GM18507 (cell line): ENCODE measurements at regions not wholly inside any gene's neighbourhood (a gene's known extent, or its start where the extent isn't known, plus 50 kb on each side); places are given as distances from the start of the nearest gene placed in this dataset.
"Not testable (repeated sequence)": the region's sequence is repeated elsewhere in the genome, so short reads cannot be mapped to it uniquely, and the experiment has no call there.

Experiments
- DNase-seq: peaks from one replicate; pipeline ENCODE4 v3.0.0; 2011; ENCODE audit warnings: low read depth; ENCODE audit not compliant: insufficient read length; ENCODE audit errors: extremely low spot score
- FAIRE-seq: peaks from 2 replicates; lab custom pipeline; 2011; peaks lifted over from hg19 to GRCh38; lab: Jason Lieb, UNC

DNA sequence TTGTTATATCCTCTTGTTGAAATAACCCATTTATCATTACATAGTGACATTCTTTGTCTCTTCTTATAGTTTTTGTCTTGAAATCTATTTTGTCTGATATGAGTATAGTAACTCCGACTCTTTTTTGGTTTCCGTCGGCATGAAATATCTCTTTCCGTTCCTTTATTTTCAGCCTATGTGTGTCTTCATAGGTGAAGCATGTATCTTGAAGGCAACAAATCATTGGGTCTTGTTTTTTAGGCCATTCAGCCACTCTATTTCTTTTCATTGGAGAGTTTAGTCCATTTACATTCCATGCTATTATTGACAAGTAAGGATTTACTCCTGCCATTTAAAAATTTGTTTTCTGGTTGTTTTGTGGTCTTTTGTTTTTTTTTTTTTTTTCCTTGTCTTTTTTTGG is 441.9 kb upstream of the KAZN start:
- FAIRE-seq (no peak), DNase-seq (no peak)

DNA sequence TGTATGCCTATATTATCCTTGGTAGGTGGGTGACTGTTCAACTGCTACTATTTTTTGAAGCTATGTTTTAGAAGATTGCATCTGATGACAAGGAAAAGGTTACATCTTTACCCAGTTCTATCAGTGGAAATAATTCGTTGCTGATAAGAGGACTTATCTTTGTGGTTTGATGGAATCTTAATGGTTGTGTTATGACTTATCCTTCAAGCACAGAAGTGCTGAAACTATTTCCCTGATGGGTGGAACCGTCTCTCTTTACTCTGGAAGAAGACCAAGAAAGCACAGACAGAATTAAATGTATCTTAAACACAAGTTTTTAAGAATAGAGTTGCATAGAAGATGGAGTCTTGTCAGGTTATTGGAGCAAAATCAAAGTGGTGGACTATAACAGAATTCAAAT is 437.7 kb upstream of the KAZN start:
- no peak for DNase-seq
- no peak for FAIRE-seq

DNA sequence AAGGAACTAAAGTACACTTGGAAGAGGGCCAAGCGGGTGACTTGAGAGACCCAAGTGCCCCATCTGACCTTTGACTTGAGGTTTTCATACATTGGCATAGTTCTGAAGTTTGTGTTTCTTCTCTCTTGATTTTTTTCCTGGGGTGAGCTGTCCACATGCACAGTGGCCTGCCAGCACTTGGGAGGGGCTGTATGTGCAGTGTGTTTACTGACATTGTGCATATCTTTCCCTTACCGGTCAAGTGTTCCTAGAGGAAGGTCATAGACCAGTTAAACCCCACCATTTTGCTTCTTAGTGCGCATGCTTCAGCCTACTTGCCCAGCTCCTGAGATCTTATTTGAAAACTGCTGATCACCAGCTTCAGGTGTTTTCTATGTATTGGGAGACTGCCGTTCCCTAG is 435.2 kb upstream of the KAZN start:
- DNase-seq = no peak
- no peak for FAIRE-seq

DNA sequence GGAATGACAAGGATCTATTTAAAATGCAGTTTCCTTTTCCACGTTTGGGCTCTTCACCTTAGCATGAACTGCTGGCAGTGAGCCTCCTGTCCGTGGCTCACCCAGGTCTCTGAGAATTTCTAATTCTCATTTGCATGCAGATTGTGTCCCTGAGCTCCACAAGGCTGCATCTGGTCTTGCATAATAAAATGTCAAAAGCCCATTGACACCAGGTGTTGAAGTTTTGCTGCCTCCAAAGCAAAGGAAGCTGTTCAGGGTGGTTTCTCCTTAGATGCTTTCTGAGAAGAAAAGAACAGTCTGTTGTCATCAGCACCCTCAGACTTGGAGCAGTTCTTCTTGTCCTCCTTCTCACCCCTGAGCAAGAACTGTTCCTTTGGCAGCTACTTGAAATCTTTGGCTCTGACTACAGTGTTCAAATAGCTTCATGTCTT is 433.1 kb upstream of the KAZN start:
- no peak for DNase-seq
- no peak for FAIRE-seq

DNA sequence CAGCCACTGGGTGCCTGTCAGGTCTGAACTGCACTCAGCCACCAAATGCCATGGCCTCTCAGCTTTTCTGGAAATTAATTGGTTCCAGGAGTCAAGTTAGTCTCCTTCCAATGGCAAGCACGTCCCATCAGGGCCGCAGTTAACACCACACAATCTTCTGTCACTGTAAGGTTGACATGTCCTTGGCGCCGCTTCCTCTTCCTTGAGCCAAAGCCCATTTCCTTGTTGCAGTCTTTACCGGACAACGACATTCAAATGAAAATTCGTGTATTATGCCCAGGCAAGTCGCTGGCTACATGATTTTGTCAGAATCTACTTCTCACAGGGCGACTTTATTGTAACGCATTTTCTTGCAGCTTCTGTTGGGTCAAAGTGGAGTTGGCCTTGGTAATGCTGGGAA is 430.6 kb upstream of the KAZN start:
- FAIRE-seq (no peak), DNase-seq (no peak)

DNA sequence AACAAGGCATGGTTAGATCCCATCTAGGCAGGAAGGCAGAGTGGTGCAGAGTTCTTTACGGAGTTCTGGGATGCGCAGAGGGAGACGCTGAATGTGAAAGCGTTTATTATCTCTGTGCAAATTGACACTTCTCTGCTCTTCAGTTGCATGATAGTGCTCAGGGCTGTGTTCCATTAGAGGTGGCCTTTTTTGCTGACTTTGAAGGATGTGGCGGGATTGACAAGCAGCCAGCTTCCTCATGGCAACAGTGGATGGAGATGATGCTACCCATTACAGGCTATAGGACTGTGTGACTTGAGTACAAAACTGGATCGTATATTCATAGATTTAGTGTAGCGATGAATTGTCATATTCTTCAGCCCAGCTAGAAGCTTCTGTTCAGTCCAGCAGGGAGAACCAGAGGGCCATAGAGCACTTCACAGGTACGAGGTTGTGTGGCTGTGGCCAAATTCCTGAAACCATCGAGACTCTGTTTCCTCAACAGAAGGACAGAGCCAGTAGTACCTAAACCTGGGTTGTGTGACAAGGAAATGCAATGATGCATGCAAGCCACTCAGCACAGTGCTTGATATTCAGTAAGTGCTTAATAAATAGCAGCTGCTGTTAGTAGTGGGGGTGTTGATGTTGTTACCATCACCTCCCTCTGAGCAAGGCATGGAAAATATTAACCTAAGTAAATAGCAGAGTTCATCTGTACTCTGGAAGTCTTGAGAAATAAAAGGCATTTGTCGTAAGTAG is 430.0 kb upstream of the KAZN start:
- FAIRE-seq = no peak
- no peak for DNase-seq

DNA sequence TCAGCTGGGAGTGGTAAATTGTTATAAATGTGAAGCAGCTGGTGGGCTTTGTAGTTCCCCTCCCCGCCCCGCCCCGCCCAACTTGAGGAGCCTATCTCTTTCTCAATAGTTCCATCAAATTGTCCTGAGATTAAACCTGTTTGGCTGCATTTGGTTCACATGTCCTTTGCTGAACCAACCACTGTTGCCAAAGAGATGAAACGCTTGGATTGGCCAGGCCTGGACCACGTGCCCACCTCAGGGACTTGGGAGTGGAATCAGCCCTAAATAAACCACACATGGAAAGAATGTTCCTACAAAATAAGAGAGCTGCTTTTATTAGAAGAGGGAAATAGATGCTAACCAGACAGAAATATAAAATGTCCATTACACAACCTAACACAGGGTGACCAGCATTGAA is 424.9 kb upstream of the KAZN start:
- DNase-seq (no peak), FAIRE-seq (no peak)

DNA sequence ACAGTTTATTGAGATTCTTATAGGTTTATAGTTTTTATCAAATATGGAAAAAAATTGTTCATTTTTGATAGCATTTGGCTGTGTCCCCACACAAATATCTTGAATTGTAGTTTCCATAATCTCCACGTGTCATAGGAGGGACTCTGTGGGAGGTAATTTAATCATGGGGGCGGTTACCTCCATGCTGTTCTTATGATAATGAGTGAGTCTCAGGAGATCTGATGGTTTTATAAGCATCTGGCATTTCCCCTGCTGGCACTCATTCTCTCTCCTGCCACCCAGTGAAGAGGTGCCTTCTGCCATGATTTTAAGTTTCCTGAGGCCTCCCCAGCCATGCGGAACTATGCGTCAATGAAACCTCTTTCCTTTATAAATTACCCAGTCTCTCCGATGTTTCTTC is 420.6 kb upstream of the KAZN start:
- DNase-seq, FAIRE-seq: not testable (repeated sequence)

DNA sequence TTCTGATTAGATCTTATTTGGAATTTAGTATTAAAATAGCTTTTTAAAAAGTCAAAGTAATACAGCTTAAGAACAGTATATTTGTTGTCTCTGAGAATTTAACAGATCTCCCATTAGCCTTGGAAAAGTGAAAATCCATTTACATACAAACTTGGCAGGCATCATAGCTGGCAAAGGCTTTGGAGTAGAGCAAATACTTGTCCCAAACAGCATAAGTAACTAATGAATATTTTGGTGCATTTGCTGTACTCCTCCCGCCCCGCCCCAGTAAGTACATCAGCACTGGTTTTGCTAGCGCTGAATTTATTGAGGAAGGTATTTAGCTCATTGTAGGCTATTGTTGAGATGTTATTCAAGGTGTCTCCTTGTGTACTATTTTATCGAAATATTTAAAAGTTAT is 417.7 kb upstream of the KAZN start:
- FAIRE-seq = no peak
- no peak for DNase-seq

DNA sequence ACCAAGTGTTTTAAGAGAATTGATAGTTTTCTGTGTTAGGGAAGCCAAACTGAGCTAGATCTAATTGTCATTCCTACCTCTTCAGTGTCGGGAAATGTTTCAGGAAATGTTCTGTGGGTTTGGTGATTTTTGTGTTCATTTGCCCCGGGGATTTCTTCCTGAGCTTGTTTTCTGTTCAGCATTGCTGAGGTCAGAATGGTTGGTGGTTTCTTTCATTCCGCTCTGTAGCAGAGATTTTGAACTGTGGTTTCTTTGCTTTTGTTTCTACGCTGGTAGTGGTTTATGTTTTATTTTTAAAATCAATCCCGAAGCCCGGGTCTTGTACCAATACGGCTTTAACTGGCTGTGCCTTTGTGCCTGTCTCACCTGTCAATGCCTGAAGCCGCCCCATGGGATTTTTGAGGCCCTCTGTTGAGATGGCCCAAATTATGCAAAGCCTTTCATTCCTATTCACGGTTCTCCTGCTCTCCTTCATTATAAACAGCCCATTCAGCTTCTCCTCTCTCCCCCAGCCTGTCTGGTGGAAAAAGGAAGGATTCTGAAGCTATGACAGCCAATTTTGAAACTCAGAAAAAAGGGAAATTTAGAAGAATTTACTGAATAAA is 417.2 kb upstream of the KAZN start:
- FAIRE-seq (no peak), DNase-seq (no peak)

DNA sequence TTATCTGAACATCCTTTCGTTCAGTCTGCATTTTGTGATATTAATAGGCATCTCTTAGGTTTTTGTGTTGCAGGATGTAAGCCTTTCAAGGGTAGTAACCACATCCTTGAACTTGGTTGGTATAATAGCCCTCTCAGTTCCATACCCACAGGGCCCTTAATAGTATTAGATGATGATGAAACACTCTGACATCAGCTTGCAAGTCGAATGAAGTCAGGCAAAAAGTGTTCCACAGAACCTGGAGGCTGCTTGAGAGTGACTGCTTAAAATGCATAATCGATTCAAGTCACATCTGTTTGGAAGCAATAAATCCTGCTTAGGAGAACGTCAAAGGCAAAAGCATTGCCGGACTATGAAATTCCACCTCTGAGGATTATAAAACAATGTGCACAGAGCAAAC is 415.6 kb upstream of the KAZN start:
- FAIRE-seq = no peak
- no peak for DNase-seq

DNA sequence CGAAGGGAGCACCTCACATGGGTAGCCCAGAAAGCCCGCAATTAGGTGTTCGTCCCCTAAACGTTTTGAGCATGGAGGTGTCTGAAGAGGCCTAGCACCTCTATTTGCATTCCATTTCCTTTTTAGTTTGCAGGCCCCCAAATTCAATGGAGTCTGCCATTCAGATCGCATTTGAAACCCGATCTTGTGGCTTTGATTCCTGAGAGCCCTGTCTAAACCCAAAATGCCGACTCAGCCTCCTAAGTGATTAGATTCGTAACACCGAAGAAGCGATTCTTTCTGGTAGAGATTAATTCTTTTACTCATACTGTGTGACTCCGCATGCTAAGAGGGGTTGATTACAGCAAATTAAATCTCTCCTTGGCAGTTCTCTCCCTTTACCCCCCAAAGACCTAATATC is 415.2 kb upstream of the KAZN start:
- FAIRE-seq = no peak
- DNase-seq = no peak

DNA sequence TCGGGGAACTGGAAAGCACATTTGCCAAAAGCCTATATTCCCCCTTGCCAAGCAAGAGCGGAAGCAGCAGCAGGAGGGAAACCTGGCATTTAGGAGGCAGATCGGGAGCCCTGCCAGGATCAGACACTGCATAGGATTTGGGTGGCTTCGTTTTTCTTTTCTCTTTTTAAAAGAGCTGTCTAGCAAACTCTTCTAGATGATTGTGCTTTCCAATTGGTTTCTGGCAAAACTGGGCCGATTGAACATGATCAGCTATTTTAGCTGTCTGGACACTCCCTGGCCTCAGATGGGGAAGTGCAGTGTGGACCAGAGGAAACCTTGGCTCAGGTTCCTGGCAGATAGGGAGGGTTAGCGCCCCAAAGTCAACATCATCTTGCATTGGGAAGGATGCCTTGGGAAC is 414.0 kb upstream of the KAZN start:
- DNase-seq (no peak), FAIRE-seq (no peak)

DNA sequence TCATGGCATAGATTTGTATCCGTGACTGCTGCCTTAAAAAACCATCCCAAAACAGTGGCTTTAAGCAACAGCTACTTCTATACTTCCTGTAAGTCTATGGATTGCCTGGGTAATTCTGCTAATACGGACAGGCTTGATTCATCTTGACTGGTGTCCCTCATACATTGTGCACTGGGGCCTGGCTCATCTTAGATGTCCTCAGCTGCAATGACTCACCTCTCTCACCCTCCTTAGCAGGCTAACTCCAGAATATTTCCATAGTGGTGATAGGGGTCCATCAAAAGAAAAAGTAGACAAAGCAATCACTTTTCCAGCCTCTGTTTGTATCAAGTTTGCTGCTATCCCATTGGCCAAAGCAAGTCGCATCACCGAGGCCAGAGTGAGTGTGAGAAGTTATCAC is 409.1 kb upstream of the KAZN start:
- no peak for FAIRE-seq
- no peak for DNase-seq

DNA sequence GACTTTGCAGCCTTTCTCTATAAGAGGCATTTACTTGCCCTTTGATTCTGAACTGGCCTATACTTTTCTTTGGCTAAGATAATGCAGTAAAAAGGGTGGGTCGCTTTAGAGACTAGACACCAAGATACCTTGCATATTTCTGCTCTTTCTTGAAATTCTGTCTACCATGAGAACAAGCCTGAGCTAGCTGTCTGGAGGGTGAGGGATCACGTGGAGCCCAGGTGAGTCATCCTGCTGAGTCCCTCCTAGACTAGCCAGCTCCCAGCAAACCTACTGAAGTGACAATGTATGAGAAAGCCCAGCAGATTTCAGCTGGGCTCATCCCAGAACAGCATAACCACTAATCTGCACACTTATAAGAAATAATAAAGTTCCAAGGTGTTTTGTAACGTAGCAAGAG is 408.0 kb upstream of the KAZN start:
- FAIRE-seq (no peak), DNase-seq (no peak)

DNA sequence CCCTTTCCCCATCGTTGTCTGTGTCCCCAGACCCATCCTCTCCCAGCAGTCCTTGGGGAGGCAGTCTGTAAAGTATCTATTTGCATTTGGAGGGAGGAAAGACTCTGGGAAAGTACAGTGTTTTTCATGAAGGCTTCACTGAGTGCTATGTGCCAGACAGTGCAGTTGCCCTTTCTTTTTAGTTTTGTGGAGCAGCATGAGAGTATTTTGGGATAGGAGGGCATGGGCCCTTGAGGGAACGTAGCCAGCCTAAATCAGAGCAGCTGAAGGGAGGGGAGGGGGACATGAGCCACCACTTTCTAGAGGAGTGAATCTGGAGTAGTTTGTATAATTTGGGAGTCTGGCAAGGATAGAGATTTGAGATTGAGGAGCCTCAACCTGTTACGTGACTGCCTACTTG is 404.0 kb upstream of the KAZN start:
- FAIRE-seq (no peak), DNase-seq (no peak)

DNA sequence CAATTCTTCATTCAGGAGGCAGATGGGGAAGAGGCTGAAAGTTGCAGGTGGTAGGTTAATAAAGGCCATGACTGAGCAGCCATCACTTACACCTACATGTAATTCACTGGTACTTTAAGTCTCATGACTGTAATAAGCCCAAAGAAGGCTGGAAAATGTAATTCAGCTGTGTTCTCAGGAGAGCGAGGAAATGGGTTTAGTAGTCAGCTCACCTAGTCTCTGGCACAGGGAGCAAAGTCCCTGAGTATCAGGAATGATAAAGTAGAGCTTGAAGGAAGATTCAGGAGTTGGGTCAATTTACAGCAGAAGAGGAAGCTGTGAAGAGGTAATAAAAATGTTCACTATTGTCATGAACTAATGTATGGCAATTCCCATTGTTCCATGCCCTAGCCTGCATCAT is 393.4 kb upstream of the KAZN start:
- FAIRE-seq (no peak), DNase-seq (no peak)

DNA sequence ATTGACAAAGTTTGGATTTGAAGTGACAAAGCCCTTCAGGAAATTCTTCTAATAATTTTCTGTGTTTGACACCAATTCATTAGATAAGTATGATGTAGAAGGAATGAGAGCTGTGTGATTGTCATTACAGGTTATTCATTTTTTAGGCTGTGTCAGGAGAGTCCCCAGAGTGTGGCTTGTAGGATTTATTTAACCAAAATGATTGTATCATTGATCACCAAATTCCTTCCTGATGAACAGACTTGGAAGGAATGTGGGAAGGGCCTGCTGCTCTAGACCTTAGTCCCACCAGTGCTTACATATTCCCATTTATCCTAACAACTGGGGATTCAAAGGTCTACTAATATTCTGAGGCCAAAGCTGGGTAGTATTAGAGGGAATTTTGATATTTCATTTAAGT is 383.3 kb upstream of the KAZN start:
- no peak for DNase-seq
- no peak for FAIRE-seq

DNA sequence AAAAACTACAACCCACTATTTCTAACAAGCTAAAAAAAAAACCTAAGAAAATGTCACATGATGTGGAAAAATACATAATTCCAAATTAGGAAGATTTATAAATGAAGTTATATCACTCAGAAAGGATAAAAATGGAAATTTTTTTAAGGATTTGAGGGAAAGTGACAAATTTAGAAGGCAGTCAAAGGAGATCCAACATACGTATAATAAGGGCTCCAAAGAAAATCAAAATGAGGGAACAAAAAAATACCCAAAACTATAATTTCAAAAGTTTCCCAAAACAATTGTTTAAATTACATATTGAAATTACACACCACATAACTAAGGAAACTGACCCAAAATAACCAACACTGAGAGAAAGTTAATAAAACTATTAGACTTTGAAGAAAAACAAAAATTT is 381.1 kb upstream of the KAZN start:
- FAIRE-seq = no peak
- no peak for DNase-seq

DNA sequence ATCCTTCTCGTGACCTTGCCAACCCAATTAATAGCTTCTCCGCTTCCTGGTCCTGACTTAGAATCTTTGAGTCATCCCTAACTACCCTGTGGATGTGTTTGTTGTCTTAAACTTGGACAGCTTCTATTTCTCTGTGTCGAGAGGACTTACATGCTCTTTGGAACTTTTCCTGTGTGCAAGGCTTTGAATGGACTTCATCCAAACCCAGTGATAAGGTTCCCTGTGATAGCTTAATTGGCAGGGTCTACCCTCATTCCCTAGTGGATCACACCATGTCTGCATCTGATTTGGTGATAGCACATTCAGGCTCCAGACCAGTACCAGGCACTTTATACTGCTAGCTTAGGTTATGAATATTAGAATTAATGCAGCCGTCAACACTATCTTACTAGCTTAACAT is 378.2 kb upstream of the KAZN start:
- no peak for FAIRE-seq
- no peak for DNase-seq

DNA sequence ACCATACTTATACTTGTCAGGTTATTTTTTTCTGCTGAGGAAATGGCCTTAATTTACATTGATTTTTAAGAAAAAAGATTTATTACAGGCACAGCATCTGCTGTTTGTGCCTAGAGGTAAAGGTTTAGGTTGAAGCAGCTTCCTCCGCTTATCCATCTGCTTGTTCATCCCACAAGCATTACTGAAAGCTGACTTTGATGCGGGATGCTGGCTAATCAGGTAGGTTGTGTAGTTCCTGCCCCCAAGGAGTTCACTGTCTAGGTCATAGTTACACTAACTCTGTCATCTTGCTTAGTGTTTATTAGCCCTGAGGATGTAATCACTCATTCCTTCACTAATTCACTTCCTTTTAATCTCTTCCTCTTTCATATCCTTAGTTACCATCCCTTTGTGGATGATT is 377.7 kb upstream of the KAZN start:
- FAIRE-seq (no peak), DNase-seq (no peak)

DNA sequence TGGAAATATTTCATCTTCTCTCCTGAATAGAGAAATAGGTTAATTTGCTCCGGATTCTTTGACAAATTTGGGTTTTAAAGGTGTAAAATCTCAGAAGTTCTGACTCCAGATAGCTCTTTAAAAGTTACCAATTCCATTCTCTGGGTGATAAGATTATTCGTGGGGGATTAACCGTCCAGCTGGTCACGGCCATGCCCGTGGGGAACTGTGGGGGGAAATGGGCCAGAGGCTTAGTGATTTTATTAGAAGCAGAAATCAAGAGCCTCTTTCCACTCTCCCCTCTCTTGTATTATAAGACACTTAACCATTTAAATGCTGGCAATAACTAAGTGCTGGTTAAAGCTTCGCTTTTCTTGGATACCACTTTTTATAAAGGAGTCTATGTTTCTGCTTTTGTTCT is 376.4 kb upstream of the KAZN start:
- no peak for DNase-seq
- no peak for FAIRE-seq
